A673 (cell line): ENCODE measurements at regions not wholly inside any gene's neighbourhood (a gene's known extent, or its start where the extent isn't known, plus 50 kb on each side); places are given as distances from the start of the nearest gene placed in this dataset.

Source experiments
- BruUV-seq: library from RNA; stranded (reverse); fragments of 400-500 nt; replicated peaks from 2 replicates; lab custom pipeline; 2021; lab: Mats Ljungman, UMichigan
- CTCF ChIA-PET: fragments of 300-600 bp; sonication (Branson Sonifier 250); formaldehyde crosslinking; loops from one replicate; lab custom pipeline; 2022; ENCODE audit warnings: antibody characterized with exemption; lab: Charles Lee
- POLR2A ChIA-PET: fragments of 300-600 bp; sonication (Branson Sonifier 250); formaldehyde crosslinking; loops from one replicate; lab custom pipeline; 2022; ENCODE audit warnings: antibody characterized with exemption; ENCODE audit not compliant: low non-redundant PET; lab: Charles Lee
- DNase-seq: peaks from one replicate; pipeline ENCODE4 v3.0.0-alpha.2; 2015; ENCODE audit warnings: low spot score
- H3K27ac ChIP-seq: fragments of 200-600 bp; sonication (generic); 2 replicates; pipeline ENCODE4 v1.5.1; 2016; ENCODE audit warnings: mixed run types, low read depth, mild to moderate bottlenecking, mixed read lengths, antibody characterized with exemption, low read length; ENCODE audit not compliant: poor library complexity, severe bottlenecking
- H3K27me3 ChIP-seq: fragments of 200-600 bp; sonication (generic); replicated peaks from 2 replicates; pipeline ENCODE4 v1.6.1; 2017; ENCODE audit warnings: mixed run types, low read depth, mild to moderate bottlenecking, mixed read lengths, antibody characterized with exemption, low read length; ENCODE audit not compliant: insufficient read depth, poor library complexity
- H3K36me3 ChIP-seq: fragments of 200-600 bp; sonication (generic); 2 replicates; pipeline ENCODE4 v1.6.1; 2016; ENCODE audit warnings: mixed run types, mild to moderate bottlenecking, mixed read lengths, antibody characterized with exemption, low read length; ENCODE audit not compliant: insufficient read depth, poor library complexity, severe bottlenecking
- H3K4me1 ChIP-seq: fragments of 200-600 bp; sonication (generic); 2 replicates; pipeline ENCODE4 v1.6.1; 2017; ENCODE audit warnings: mixed run types, mild to moderate bottlenecking, mixed read lengths, antibody characterized with exemption, low read length; ENCODE audit not compliant: insufficient read depth, poor library complexity, severe bottlenecking
- H3K4me3 ChIP-seq: fragments of 200-600 bp; sonication (generic); 2 replicates; pipeline ENCODE4 v1.5.1; 2016; ENCODE audit warnings: low read depth, mixed run types, mild to moderate bottlenecking, mixed read lengths, low read length; ENCODE audit not compliant: poor library complexity, severe bottlenecking
- H3K9me3 ChIP-seq: fragments of 200-600 bp; sonication (generic); 2 replicates; pipeline ENCODE4 v1.6.1; 2016; ENCODE audit warnings: mixed run types, low read depth, mild to moderate bottlenecking, mixed read lengths, antibody characterized with exemption, low read length; ENCODE audit not compliant: poor library complexity, severe bottlenecking
- CTCF ChIP-seq: fragments of 300-800, 200-600 bp; sonication (generic); conservative IDR thresholded peaks from 2 replicates; pipeline ENCODE4 v1.5.1; 2017; ENCODE audit warnings: low read depth, mild to moderate bottlenecking, antibody characterized with exemption, low read length, moderate library complexity, mixed read lengths
- EZH2 ChIP-seq: fragments of 200-600 bp; sonication (generic); IDR thresholded peaks from 2 replicates; pipeline ENCODE4 v1.6.1; 2017; ENCODE audit warnings: borderline replicate concordance, low read depth, mild to moderate bottlenecking, mixed read lengths, antibody characterized with exemption, low read length; ENCODE audit not compliant: poor library complexity, severe bottlenecking
- intact Hi-C: fragments of 100-400 bp; cut with micrococcal nuclease; formaldehyde crosslinking; loops from one replicate; pipeline ENCODE4 v1.10.0; 2022; ENCODE audit not compliant: unreplicated experiment

GRCh38 chr20:61037498-61037897 lies 214.6 kb upstream of the CDH4 start:
- no TSS peak for BruUV-seq
- Histone ChIP-seq H3K27ac (no peak overlapping the region), H3K36me3 (no peaks in the 10 kb centered on the region), H3K27me3 (no peaks in the 10 kb centered on the region), H3K4me3 (no peak overlapping the region), H3K9me3 (no peaks in the 10 kb centered on the region), H3K4me1 (no peaks in the 10 kb centered on the region)
- POLR2A ChIA-PET: no interaction called here
- DNase-seq: no peak
- CTCF ChIA-PET: no interaction called here
- intact Hi-C loops: no loop called here
- TF ChIP-seq EZH2 (no peak), CTCF (no peak)

GRCh38 chr20:61041481-61041880 lies 210.6 kb upstream of the CDH4 start:
- Histone ChIP-seq H3K4me3 (no peak overlapping the region), H3K9me3 (peaks cover 5% of the 10 kb centered on the region), H3K36me3 (no peaks in the 10 kb centered on the region), H3K4me1 (no peaks in the 10 kb centered on the region), H3K27ac (no peak overlapping the region), H3K27me3 (no peaks in the 10 kb centered on the region)
- intact Hi-C loops: no loop called here
- CTCF ChIA-PET: no interaction called here
- no TSS peak for BruUV-seq
- DNase-seq: no peak
- POLR2A ChIA-PET: no interaction called here
- TF ChIP-seq EZH2: no peak
- TF ChIP-seq CTCF: no peak

GRCh38 chr20:61042506-61043385 lies 209.3 kb upstream of the CDH4 start:
- no TSS peak for BruUV-seq
- DNase-seq: no peak
- POLR2A ChIA-PET: no interaction called here
- Histone ChIP-seq H3K9me3 (peaks cover 5% of the 10 kb centered on the region), H3K4me1 (no peaks in the 10 kb centered on the region), H3K36me3 (no peaks in the 10 kb centered on the region), H3K27me3 (no peaks in the 10 kb centered on the region), H3K4me3 (no peak overlapping the region), H3K27ac (no peak overlapping the region)
- no peak for TF ChIP-seq CTCF
- TF ChIP-seq EZH2: no peak
- intact Hi-C loops: no loop called here
- CTCF ChIA-PET: no interaction called here
